Sigmoid colon (tissue), 6 donors: ENCODE measurements at regions not wholly inside any gene's neighbourhood (a gene's known extent, or its start where the extent isn't known, plus 50 kb on each side); places are given as distances from the start of the nearest gene placed in this dataset.

Experiments
- DNase-seq: peaks from one replicate; pipeline ENCODE4 v3.0.0-alpha.2; 2019
- H3K27ac ChIP-seq, 4 donors: fragments of 200-600 bp; sonication (generic); one replicate each; pipeline ENCODE4 v1.5.1; 2016 to 2019; ENCODE audit warnings: mild to moderate bottlenecking in 1 of 4
- H3K27me3 ChIP-seq, 3 donors: fragments of 200-600 bp; sonication (generic); one replicate each; pipeline ENCODE4 v1.5.1; 2019; ENCODE audit warnings: mild to moderate bottlenecking in 1 of 3
- H3K36me3 ChIP-seq, 4 donors: fragments of 200-600 bp; sonication (generic); one replicate each; pipeline ENCODE4 v1.5.1; 2016 to 2019
- H3K4me1 ChIP-seq, 4 donors: fragments of 200-600 bp; sonication (generic); one replicate each; pipeline ENCODE4 v1.5.1; 2017 to 2019
- H3K4me3 ChIP-seq, 4 donors: fragments of 200-600 bp; sonication (generic); one replicate each; pipeline ENCODE4 v1.5.1; 2017 to 2019; ENCODE audit warnings: mild to moderate bottlenecking in 2 of 4, moderate library complexity in 1 of 4
- H3K9me3 ChIP-seq, 4 donors: fragments of 200-600 bp in 3 of 4; sonication (generic) in 3 of 4; one replicate each; pipeline versions ENCODE4 v1.5.1 to v1.6.1; 2013 to 2019
- CTCF ChIP-seq, 4 experiments: fragments of 450-650 bp in 3 of 4; fragments of 200-600 bp in 1 of 4; IDR thresholded peaks; one replicate each; pipeline ENCODE4 v1.5.1; 2016 to 2019; ENCODE audit warnings: antibody characterized with exemption in 4 of 4, mild to moderate bottlenecking in 3 of 4, moderate library complexity in 2 of 4
- EP300 ChIP-seq, 4 donors: sonication (generic); formaldehyde crosslinking; IDR thresholded peaks; one replicate each; pipeline ENCODE4 v1.6.1; 2017; ENCODE audit warnings: antibody characterized with exemption in 4 of 4
- POLR2A ChIP-seq, 2 donors: fragments of 450-650 bp; IDR thresholded peaks; one replicate each; pipeline ENCODE4 v1.6.1; 2016; ENCODE audit warnings: antibody characterized with exemption in 2 of 2, mild to moderate bottlenecking in 2 of 2, moderate library complexity in 2 of 2
- POLR2AphosphoS5 ChIP-seq, 4 donors: sonication (generic); formaldehyde crosslinking; IDR thresholded peaks; one replicate each; pipeline ENCODE4 v1.6.1; 2017; ENCODE audit warnings: antibody characterized with exemption in 4 of 4
- WGBS, 2 donors: extraction: QIAGEN DNeasy Blood & Tissue Kit; methylation state at CpG; one replicate each; pipeline ENCODE4 v1.1.7; 2013; 5-methylcytosine and 5-hydroxymethylcytosine counted together
- intact Hi-C: fragments of 100-400 bp; cut with DNase I; formaldehyde crosslinking; loops from one replicate; pipeline ENCODE4 v1.15.1; 2023
- donor health status: healthy with polysubstance abuse.
- donor health status: healthy.

- no peak overlapping the region for H3K27ac ChIP-seq
- no peak overlapping the region for H3K4me3 ChIP-seq
- TF ChIP-seq CTCF (IDR thresholded peaks at IDR 0.05) (no peak), POLR2AphosphoS5 (IDR thresholded peaks at IDR 0.05) (no peak), POLR2A (IDR thresholded peaks at IDR 0.05) (no peak), EP300 (IDR thresholded peaks at IDR 0.05) (no peak)
- whole genome bisulfite sequencing, 2 donors: 61 to 76% methylated on average over 4 of the region's 4 CpGs
- intact Hi-C loops: no loop called here
- no peak for DNase-seq
- no peaks in the 10 kb centered on the region for H3K36me3 ChIP-seq
- peaks cover 0 to 8% (median 6%) of the 10 kb centered on the region in 4 donors for H3K4me1 ChIP-seq
- H3K9me3 ChIP-seq: no peaks in the 10 kb centered on the region
- no peaks in the 10 kb centered on the region for H3K27me3 ChIP-seq
These were observed 77.6 kb upstream of the BACH2 start for GRCh38 chr6:90374201-90374600.

- intact Hi-C loops: no loop called here
- DNase-seq: no peak
- no peak for TF ChIP-seq POLR2AphosphoS5 (IDR thresholded peaks at IDR 0.05)
- no peak for TF ChIP-seq EP300 (IDR thresholded peaks at IDR 0.05)
- TF ChIP-seq POLR2A (IDR thresholded peaks at IDR 0.05): no peak
- TF ChIP-seq CTCF (IDR thresholded peaks at IDR 0.05): no peak
- Histone ChIP-seq H3K36me3 (no peaks in the 10 kb centered on the region), H3K4me3 (no peak overlapping the region), H3K4me1 (peaks cover 0 to 19% (median 17%) of the 10 kb centered on the region in 4 donors), H3K9me3 (no peaks in the 10 kb centered on the region), H3K27ac (no peak overlapping the region), H3K27me3 (no peaks in the 10 kb centered on the region)
- 80 to 96% methylated on average over 2 of the region's 2 CpGs for WGBS, 2 donors
These were observed 76.2 kb upstream of the BACH2 start for GRCh38 chr6:90372885-90373284.

- 77 to 86% methylated on average over 5 of the region's 5 CpGs for WGBS, 2 donors
- DNase-seq: no peak
- intact Hi-C loops: no loop called here
- Histone ChIP-seq H3K4me1 (peaks cover 0 to 19% (median 17%) of the 10 kb centered on the region in 4 donors), H3K27me3 (no peaks in the 10 kb centered on the region), H3K9me3 (no peaks in the 10 kb centered on the region), H3K4me3 (no peak overlapping the region), H3K27ac (no peak overlapping the region), H3K36me3 (no peaks in the 10 kb centered on the region)
- TF ChIP-seq POLR2AphosphoS5 (IDR thresholded peaks at IDR 0.05) (no peak), CTCF (IDR thresholded peaks at IDR 0.05) (no peak), EP300 (IDR thresholded peaks at IDR 0.05) (no peak), POLR2A (IDR thresholded peaks at IDR 0.05) (no peak)
These were observed 75.8 kb upstream of the BACH2 start for GRCh38 chr6:90372450-90372849.

GRCh38 chr6:90370493-90370959 is 73.9 kb upstream of the BACH2 start:
- WGBS, 2 donors: 15 to 25% methylated on average over 1 of the region's 1 CpG
- intact Hi-C loops: no loop called here
- H3K27ac ChIP-seq: no peak overlapping the region
- no peak overlapping the region for H3K4me3 ChIP-seq
- H3K36me3 ChIP-seq: no peaks in the 10 kb centered on the region
- TF ChIP-seq POLR2AphosphoS5 (IDR thresholded peaks at IDR 0.05) (no peak), CTCF (IDR thresholded peaks at IDR 0.05) (no peak), EP300 (IDR thresholded peaks at IDR 0.05) (no peak), POLR2A (IDR thresholded peaks at IDR 0.05) (no peak)
- peaks cover 0 to 19% (median 17%) of the 10 kb centered on the region in 4 donors for H3K4me1 ChIP-seq
- no peaks in the 10 kb centered on the region for H3K9me3 ChIP-seq
- DNase-seq: no peak
- H3K27me3 ChIP-seq: no peaks in the 10 kb centered on the region

GRCh38 chr6:90369651-90370050 is 73.0 kb upstream of the BACH2 start:
- DNase-seq: no peak
- intact Hi-C loops: loop anchor here (1.0 kb wide), 2 partner anchors 73 to 151 kb away; partner anchors contain the start of gene BACH2

More at GRCh38 chr6:90369651-90370050, 73.0 kb upstream of the BACH2 start:
- no peaks in the 10 kb centered on the region for H3K36me3 ChIP-seq
- TF ChIP-seq POLR2AphosphoS5 (IDR thresholded peaks at IDR 0.05) (no peak), CTCF (IDR thresholded peaks at IDR 0.05) (no peak)
- H3K4me3 ChIP-seq: no peak overlapping the region
- WGBS, 2 donors: 89 to 92% methylated on average over 6 of the region's 6 CpGs
- peak overlapping the region; percentile 72 to 83 (median 80) for H3K27ac ChIP-seq
- H3K27me3 ChIP-seq: no peaks in the 10 kb centered on the region
- no peaks in the 10 kb centered on the region for H3K9me3 ChIP-seq
- peaks cover 0 to 19% (median 17%) of the 10 kb centered on the region in 4 donors for H3K4me1 ChIP-seq
